ENCODE measurements at regions not wholly inside any gene's neighbourhood (a gene's known extent, or its start where the extent isn't known, plus 50 kb on each side); places are given as distances from the start of the nearest gene placed in this dataset.

GRCh38 chr12:127613056-127613455, 653.9 kb upstream of the TMEM132C start:
- TF ChIP-seq CTCF (conservative IDR thresholded peaks at IDR 0.05; ENCODE audit: low read depth, low read length), result no peak
- no peak overlapping the region for H3K4me3 ChIP-seq (ENCODE audit: low read depth, low read length)
- DNase-seq (ENCODE audit: low read depth), result no peak

GRCh38 chr12:127619869-127620734, 646.9 kb upstream of the TMEM132C start:
- no peak for TF ChIP-seq CTCF (conservative IDR thresholded peaks at IDR 0.05; ENCODE audit: low read depth, low read length)
- DNase-seq (ENCODE audit: low read depth), result no peak
- no peak overlapping the region for H3K4me3 ChIP-seq (ENCODE audit: low read depth, low read length)

GRCh38 chr12:127620735-127621355, 646.1 kb upstream of the TMEM132C start:
- H3K4me3 ChIP-seq (ENCODE audit: low read depth, low read length), result no peak overlapping the region
- no peak for DNase-seq (ENCODE audit: low read depth)
- TF ChIP-seq CTCF (conservative IDR thresholded peaks at IDR 0.05; ENCODE audit: low read depth, low read length), result no peak

GRCh38 chr12:127621366-127621765, 645.6 kb upstream of the TMEM132C start:
- H3K4me3 ChIP-seq (ENCODE audit: low read depth, low read length), result no peak overlapping the region
- DNase-seq (ENCODE audit: low read depth), result no peak
- no peak for TF ChIP-seq CTCF (conservative IDR thresholded peaks at IDR 0.05; ENCODE audit: low read depth, low read length)

- no peak for DNase-seq (ENCODE audit: low read depth)
- TF ChIP-seq CTCF (conservative IDR thresholded peaks at IDR 0.05; ENCODE audit: low read depth, low read length), result no peak
- H3K4me3 ChIP-seq (ENCODE audit: low read depth, low read length), result no peak overlapping the region
These were observed 643.6 kb upstream of the TMEM132C start for GRCh38 chr12:127623362-127623761.

- no peak for DNase-seq (ENCODE audit: low read depth)
- TF ChIP-seq CTCF (conservative IDR thresholded peaks at IDR 0.05; ENCODE audit: low read depth, low read length), result no peak
These were observed 641.7 kb upstream of the TMEM132C start for GRCh38 chr12:127625176-127625771.

More at GRCh38 chr12:127625176-127625771, 641.7 kb upstream of the TMEM132C start:
- H3K4me3 ChIP-seq (ENCODE audit: low read depth, low read length), result no peak overlapping the region
